ENCODE measurements at regions not wholly inside any gene's neighbourhood (a gene's known extent, or its start where the extent isn't known, plus 50 kb on each side); places are given as distances from the start of the nearest gene placed in this dataset.

GRCh38 chr11:23010790-23011335, 150.6 kb upstream of the CCDC179 start:
- Histone ChIP-seq H3K4me1 (no peaks in the 10 kb centered on the region), H3K9me3 (no peaks in the 10 kb centered on the region), H3K4me3 (no peak overlapping the region), H3K36me3 (no peaks in the 10 kb centered on the region), H3K27me3 (ENCODE audit: low read depth) (no peaks in the 10 kb centered on the region), H3K27ac (no peak overlapping the region)
- DNase-seq: no peak
- TF ChIP-seq CTCF (IDR thresholded peaks at IDR 0.05): no peak
- no peak for ATAC-seq
- intact Hi-C loops (cut with DNase I): no loop called here

- no peak for ATAC-seq
- no peak for DNase-seq
- no peak for TF ChIP-seq CTCF (IDR thresholded peaks at IDR 0.05)
- no peaks in the 10 kb centered on the region for H3K4me1 ChIP-seq
- H3K36me3 ChIP-seq: no peaks in the 10 kb centered on the region
- no peak overlapping the region for H3K4me3 ChIP-seq
- no peak overlapping the region for H3K27ac ChIP-seq
- no peaks in the 10 kb centered on the region for H3K27me3 ChIP-seq (ENCODE audit: low read depth)
- H3K9me3 ChIP-seq: no peaks in the 10 kb centered on the region
- intact Hi-C loops (cut with DNase I): no loop called here
Observed at GRCh38 chr11:23012930-23013329, 152.7 kb upstream of the CCDC179 start.

- intact Hi-C loops (cut with DNase I): no loop called here
- DNase-seq (no peak), ATAC-seq (no peak)
- H3K4me1 ChIP-seq: no peaks in the 10 kb centered on the region
- no peaks in the 10 kb centered on the region for H3K36me3 ChIP-seq
- no peak overlapping the region for H3K27ac ChIP-seq
- no peaks in the 10 kb centered on the region for H3K9me3 ChIP-seq
- no peaks in the 10 kb centered on the region for H3K27me3 ChIP-seq (ENCODE audit: low read depth)
- TF ChIP-seq CTCF (IDR thresholded peaks at IDR 0.05): no peak
- no peak overlapping the region for H3K4me3 ChIP-seq
Observed at GRCh38 chr11:23013509-23013908, 153.2 kb upstream of the CCDC179 start.

- no peaks in the 10 kb centered on the region for H3K4me1 ChIP-seq
- H3K4me3 ChIP-seq: no peak overlapping the region
- no peaks in the 10 kb centered on the region for H3K36me3 ChIP-seq
- peak; percentile 54 for TF ChIP-seq CTCF (IDR thresholded peaks at IDR 0.05)
- no peaks in the 10 kb centered on the region for H3K9me3 ChIP-seq
- H3K27me3 ChIP-seq (ENCODE audit: low read depth): no peaks in the 10 kb centered on the region
- intact Hi-C loops (cut with DNase I): no loop called here
- no peak for DNase-seq
- ATAC-seq: no peak
- H3K27ac ChIP-seq: no peak overlapping the region
Observed at GRCh38 chr11:23021287-23021863, 161.1 kb upstream of the CCDC179 start.

- intact Hi-C loops (cut with DNase I): no loop called here
- Histone ChIP-seq H3K27ac (no peak overlapping the region), H3K9me3 (no peaks in the 10 kb centered on the region), H3K4me3 (no peak overlapping the region), H3K36me3 (no peaks in the 10 kb centered on the region), H3K4me1 (no peaks in the 10 kb centered on the region), H3K27me3 (ENCODE audit: low read depth) (no peaks in the 10 kb centered on the region)
- DNase-seq (no peak), ATAC-seq (no peak)
- TF ChIP-seq CTCF (IDR thresholded peaks at IDR 0.05): no peak
Observed at GRCh38 chr11:23022854-23023253, 162.6 kb upstream of the CCDC179 start.

Data from lower lobe of right lung (tissue), 2 donors.